HepG2 (cell line): ENCODE measurements at regions not wholly inside any gene's neighbourhood (a gene's known extent, or its start where the extent isn't known, plus 50 kb on each side); places are given as distances from the start of the nearest gene placed in this dataset.

Experiments
- ELF3 ChIP-seq: IDR thresholded peaks from 2 replicates; pipeline ENCODE4 v1.6.1; 2016; ENCODE audit warnings: missing genetic modification reagents, missing compliant biosample characterization
- ERF ChIP-seq: IDR thresholded peaks from 2 replicates; pipeline ENCODE4 v1.6.1; 2018; ENCODE audit warnings: missing biosample characterization, missing genetic modification reagents
- FOXA3 ChIP-seq: IDR thresholded peaks from 2 replicates; pipeline ENCODE4 v1.6.1; 2016; ENCODE audit warnings: missing genetic modification reagents, missing compliant biosample characterization
- KDM1A ChIP-seq: IDR thresholded peaks from 2 replicates; pipeline ENCODE4 v1.6.1; 2016; ENCODE audit warnings: missing compliant biosample characterization
- KDM2A ChIP-seq: sonication (generic); formaldehyde crosslinking; IDR thresholded peaks from 2 replicates; pipeline ENCODE4 v1.4.0; 2020; ENCODE audit warnings: low read depth, missing genetic modification reagents, borderline replicate concordance
- MEIS2 ChIP-seq: sonication (generic); formaldehyde crosslinking; IDR thresholded peaks from 2 replicates; pipeline ENCODE4 v1.9.0; 2021; ENCODE audit warnings: mild to moderate bottlenecking, missing genetic modification reagents
- SOX13 ChIP-seq, 3 experiments: fragments of 450-650 bp in 1 of 3; sonication (generic) in 1 of 3; formaldehyde crosslinking in 1 of 3; IDR thresholded peaks in 2 of 3; conservative IDR thresholded peaks in 1 of 3; 2 replicates each; pipeline versions ENCODE4 v1.5.0 to v1.6.1; 2016 to 2020; ENCODE audit warnings: antibody characterized with exemption in 1 of 3, mild to moderate bottlenecking in 1 of 3, missing compliant biosample characterization in 1 of 3, missing genetic modification reagents in 1 of 3, moderate library complexity in 1 of 3
- THAP11 ChIP-seq: IDR thresholded peaks from 2 replicates; pipeline ENCODE4 v1.6.1; 2016; ENCODE audit warnings: missing biosample characterization, missing genetic modification reagents
- TOE1 ChIP-seq: sonication (generic); formaldehyde crosslinking; IDR thresholded peaks from 2 replicates; pipeline ENCODE4 v1.4.0; 2020; ENCODE audit warnings: mild to moderate bottlenecking, missing genetic modification reagents
- ZBTB25 ChIP-seq: IDR thresholded peaks from 2 replicates; pipeline ENCODE4 v1.6.1; 2018; ENCODE audit warnings: missing genetic modification reagents
- ZNF431 ChIP-seq: sonication (generic); formaldehyde crosslinking; IDR thresholded peaks from 2 replicates; pipeline ENCODE4 v1.9.0; 2022; ENCODE audit warnings: missing genetic modification reagents, low read depth, mild to moderate bottlenecking, borderline replicate concordance
- ZNF737 ChIP-seq: sonication (generic); formaldehyde crosslinking; IDR thresholded peaks from 2 replicates; pipeline ENCODE4 v1.5.0; 2020; ENCODE audit warnings: missing genetic modification reagents, mild to moderate bottlenecking, borderline replicate concordance
- TF ChIP-seq, protein P1 (sequence below): sonication (generic); formaldehyde crosslinking; IDR thresholded peaks from 2 replicates; pipeline ENCODE4 v1.4.0; 2020; ENCODE audit warnings: missing genetic modification reagents
- TF ChIP-seq, protein P2 (sequence below): sonication (generic); formaldehyde crosslinking; IDR thresholded peaks from 2 replicates; pipeline ENCODE4 v1.4.0; 2020; ENCODE audit warnings: missing genetic modification reagents
- TF ChIP-seq, protein P3 (sequence below): sonication (generic); formaldehyde crosslinking; IDR thresholded peaks from 2 replicates; pipeline ENCODE4 v1.4.0; 2020; ENCODE audit warnings: mild to moderate bottlenecking, missing genetic modification reagents
- TF ChIP-seq, protein P4 (sequence below): sonication (generic); formaldehyde crosslinking; IDR thresholded peaks from 2 replicates; pipeline ENCODE4 v1.8.0; 2022; ENCODE audit warnings: missing genetic modification reagents, mild to moderate bottlenecking, inconsistent platforms, borderline replicate concordance

DNA sequence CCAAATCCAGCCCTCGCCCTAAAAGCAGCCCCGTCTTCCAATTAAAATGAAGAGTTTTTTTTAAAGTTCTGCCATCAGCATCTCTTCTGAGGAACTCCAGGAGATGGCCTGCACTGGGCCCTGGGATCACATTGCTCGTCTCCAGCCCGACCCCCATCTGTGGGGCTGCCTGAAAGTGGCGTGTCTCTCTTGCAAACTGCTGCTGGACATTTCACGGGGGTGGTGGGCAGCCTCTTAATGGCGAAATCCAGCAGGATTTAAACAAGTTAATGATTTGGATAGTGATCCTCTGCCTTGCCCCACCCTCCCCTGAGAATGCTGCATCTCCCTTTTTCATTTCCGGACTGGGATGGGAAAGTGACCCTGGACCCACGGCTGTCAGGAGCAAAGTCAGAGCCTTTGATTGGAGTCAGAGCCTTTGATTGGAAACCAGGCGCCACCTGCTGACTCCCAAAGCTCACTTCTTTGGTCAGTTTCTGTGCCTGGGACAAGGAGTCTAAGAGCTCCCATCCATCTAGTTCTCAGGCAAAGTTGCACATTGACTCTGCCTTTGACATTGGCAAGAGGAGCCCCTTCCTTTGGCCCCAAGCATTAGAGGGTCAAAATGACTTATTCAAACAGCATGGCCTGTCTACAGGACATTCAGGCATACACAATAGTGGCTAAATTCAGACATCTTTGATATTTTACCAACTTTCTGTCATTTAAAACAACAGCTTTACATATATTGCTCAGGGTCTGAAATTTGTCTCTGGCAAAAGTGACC is 155.2 kb downstream of the SH3BP4 start (continued):
- TF ChIP-seq, protein P1, sequence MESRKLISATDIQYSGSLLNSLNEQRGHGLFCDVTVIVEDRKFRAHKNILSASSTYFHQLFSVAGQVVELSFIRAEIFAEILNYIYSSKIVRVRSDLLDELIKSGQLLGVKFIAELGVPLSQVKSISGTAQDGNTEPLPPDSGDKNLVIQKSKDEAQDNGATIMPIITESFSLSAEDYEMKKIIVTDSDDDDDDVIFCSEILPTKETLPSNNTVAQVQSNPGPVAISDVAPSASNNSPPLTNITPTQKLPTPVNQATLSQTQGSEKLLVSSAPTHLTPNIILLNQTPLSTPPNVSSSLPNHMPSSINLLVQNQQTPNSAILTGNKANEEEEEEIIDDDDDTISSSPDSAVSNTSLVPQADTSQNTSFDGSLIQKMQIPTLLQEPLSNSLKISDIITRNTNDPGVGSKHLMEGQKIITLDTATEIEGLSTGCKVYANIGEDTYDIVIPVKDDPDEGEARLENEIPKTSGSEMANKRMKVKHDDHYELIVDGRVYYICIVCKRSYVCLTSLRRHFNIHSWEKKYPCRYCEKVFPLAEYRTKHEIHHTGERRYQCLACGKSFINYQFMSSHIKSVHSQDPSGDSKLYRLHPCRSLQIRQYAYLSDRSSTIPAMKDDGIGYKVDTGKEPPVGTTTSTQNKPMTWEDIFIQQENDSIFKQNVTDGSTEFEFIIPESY = peak; percentile 24; the same call in 1 of the 2 replicates
- TF ChIP-seq ZBTB25 (CRISPR knock-in tag) (peak; percentile 68), MEIS2 (CRISPR knock-in tag) (peak; percentile 64; the same call in 1 of the 2 replicates), KDM2A (CRISPR knock-in tag) (peak; percentile 63; the same call in 1 of the 2 replicates), THAP11 (peak; percentile 41; the same call in 1 of the 2 replicates), ZNF431 (CRISPR knock-in tag) (0 out of 2 replicates have a peak, but pooled peaks have one; percentile 47), SOX13 (IDR thresholded peaks at IDR 0.05) (no peak), SOX13 (CRISPR knock-in tag; conservative IDR thresholded peaks at IDR 0.05 in 1 of 2, IDR thresholded peaks at IDR 0.05 in 1 of 2) (peak in 1 of 2 experiments; percentile 12; a peak in 1 of 4 replicates), ERF (CRISPR knock-in tag) (peak; percentile 79), FOXA3 (CRISPR knock-in tag) (0 out of 2 replicates have a peak, but pooled peaks have one; percentile 8), ZNF737 (CRISPR knock-in tag) (no peak), ELF3 (CRISPR knock-in tag) (peak; percentile 40; the same call in 1 of the 2 replicates), KDM1A (CRISPR knock-in tag) (0 out of 2 replicates have a peak, but pooled peaks have one; percentile 31), TOE1 (CRISPR knock-in tag) (0 out of 2 replicates have a peak, but pooled peaks have one; percentile 53)
- TF ChIP-seq, protein P2, sequence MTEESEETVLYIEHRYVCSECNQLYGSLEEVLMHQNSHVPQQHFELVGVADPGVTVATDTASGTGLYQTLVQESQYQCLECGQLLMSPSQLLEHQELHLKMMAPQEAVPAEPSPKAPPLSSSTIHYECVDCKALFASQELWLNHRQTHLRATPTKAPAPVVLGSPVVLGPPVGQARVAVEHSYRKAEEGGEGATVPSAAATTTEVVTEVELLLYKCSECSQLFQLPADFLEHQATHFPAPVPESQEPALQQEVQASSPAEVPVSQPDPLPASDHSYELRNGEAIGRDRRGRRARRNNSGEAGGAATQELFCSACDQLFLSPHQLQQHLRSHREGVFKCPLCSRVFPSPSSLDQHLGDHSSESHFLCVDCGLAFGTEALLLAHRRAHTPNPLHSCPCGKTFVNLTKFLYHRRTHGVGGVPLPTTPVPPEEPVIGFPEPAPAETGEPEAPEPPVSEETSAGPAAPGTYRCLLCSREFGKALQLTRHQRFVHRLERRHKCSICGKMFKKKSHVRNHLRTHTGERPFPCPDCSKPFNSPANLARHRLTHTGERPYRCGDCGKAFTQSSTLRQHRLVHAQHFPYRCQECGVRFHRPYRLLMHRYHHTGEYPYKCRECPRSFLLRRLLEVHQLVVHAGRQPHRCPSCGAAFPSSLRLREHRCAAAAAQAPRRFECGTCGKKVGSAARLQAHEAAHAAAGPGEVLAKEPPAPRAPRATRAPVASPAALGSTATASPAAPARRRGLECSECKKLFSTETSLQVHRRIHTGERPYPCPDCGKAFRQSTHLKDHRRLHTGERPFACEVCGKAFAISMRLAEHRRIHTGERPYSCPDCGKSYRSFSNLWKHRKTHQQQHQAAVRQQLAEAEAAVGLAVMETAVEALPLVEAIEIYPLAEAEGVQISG (CRISPR knock-in tag) = 0 out of 2 replicates have a peak, but pooled peaks have one; percentile 44
- TF ChIP-seq, protein P3, sequence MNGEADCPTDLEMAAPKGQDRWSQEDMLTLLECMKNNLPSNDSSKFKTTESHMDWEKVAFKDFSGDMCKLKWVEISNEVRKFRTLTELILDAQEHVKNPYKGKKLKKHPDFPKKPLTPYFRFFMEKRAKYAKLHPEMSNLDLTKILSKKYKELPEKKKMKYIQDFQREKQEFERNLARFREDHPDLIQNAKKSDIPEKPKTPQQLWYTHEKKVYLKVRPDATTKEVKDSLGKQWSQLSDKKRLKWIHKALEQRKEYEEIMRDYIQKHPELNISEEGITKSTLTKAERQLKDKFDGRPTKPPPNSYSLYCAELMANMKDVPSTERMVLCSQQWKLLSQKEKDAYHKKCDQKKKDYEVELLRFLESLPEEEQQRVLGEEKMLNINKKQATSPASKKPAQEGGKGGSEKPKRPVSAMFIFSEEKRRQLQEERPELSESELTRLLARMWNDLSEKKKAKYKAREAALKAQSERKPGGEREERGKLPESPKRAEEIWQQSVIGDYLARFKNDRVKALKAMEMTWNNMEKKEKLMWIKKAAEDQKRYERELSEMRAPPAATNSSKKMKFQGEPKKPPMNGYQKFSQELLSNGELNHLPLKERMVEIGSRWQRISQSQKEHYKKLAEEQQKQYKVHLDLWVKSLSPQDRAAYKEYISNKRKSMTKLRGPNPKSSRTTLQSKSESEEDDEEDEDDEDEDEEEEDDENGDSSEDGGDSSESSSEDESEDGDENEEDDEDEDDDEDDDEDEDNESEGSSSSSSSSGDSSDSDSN = 0 out of 2 replicates have a peak, but pooled peaks have one; percentile 21
- TF ChIP-seq, protein P4, sequence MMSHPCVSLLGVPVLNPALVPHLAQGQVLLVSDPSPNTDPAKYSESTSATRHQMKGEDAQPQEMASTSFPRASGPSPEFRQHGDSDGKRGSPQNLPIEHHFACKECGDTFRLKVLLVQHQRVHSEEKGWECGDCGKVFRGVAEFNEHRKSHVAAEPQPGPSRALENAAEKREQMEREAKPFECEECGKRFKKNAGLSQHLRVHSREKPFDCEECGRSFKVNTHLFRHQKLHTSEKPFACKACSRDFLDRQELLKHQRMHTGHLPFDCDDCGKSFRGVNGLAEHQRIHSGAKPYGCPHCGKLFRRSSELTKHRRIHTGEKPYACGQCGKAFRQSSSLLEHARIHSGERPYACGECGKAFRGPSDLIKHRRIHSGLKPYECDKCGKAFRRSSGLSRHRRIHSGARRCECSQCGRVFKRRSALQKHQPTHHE (CRISPR knock-in tag) = no peak
